ENCODE measurements at regions not wholly inside any gene's neighbourhood (a gene's known extent, or its start where the extent isn't known, plus 50 kb on each side); places are given as distances from the start of the nearest gene placed in this dataset.

- Histone ChIP-seq H3F3A (ENCODE audit: control insufficient read depth, insufficient read depth) (no peaks in the 10 kb centered on the region), H4K20me1 (ENCODE audit: control insufficient read depth, insufficient read depth, low read depth, low read length) (no peaks in the 10 kb centered on the region), H3K9me3 (ENCODE audit: control insufficient read depth, insufficient read depth, low read length) (no peaks in the 10 kb centered on the region), H3K36me3 (ENCODE audit: control insufficient read depth, low read length) (no peaks in the 10 kb centered on the region), H3K4me3 (ENCODE audit: low read length) (no peak overlapping the region), H3K9me2 (replicated peaks; ENCODE audit: control insufficient read depth, low read length) (no peaks in the 10 kb centered on the region), H3K4me1 (ENCODE audit: control insufficient read depth, low read length) (no peaks in the 10 kb centered on the region), H3K4me2 (ENCODE audit: low read length) (no peak overlapping the region), H3K27ac (ENCODE audit: low read depth, low read length) (no peak overlapping the region), H3K79me2 (ENCODE audit: control insufficient read depth, low read length) (no peaks in the 10 kb centered on the region), H3K27me3 (ENCODE audit: control insufficient read depth, low read length) (peaks cover 18% of the 10 kb centered on the region)
- no peak for TF ChIP-seq EZH2phosphoT487 (IDR thresholded peaks at IDR 0.05; ENCODE audit: borderline replicate concordance, low read length)
- no peak for TF ChIP-seq CTCF (IDR thresholded peaks at IDR 0.05; ENCODE audit: low read depth, low read length, poor library complexity, severe bottlenecking)
Observed at GRCh38 chr10:30734901-30735300, 105.3 kb upstream of the LYZL2 start.

- Histone ChIP-seq H3K4me3 (ENCODE audit: low read length) (no peak overlapping the region), H4K20me1 (ENCODE audit: control insufficient read depth, insufficient read depth, low read depth, low read length) (no peaks in the 10 kb centered on the region), H3K9me3 (ENCODE audit: control insufficient read depth, insufficient read depth, low read length) (no peaks in the 10 kb centered on the region), H3K79me2 (ENCODE audit: control insufficient read depth, low read length) (no peaks in the 10 kb centered on the region), H3K4me2 (ENCODE audit: low read length) (no peak overlapping the region), H3K36me3 (ENCODE audit: control insufficient read depth, low read length) (no peaks in the 10 kb centered on the region), H3K9me2 (replicated peaks; ENCODE audit: control insufficient read depth, low read length) (no peaks in the 10 kb centered on the region), H3K27ac (ENCODE audit: low read depth, low read length) (no peak overlapping the region), H3K4me1 (ENCODE audit: control insufficient read depth, low read length) (no peaks in the 10 kb centered on the region; the same call in 1 of the 2 replicates), H3F3A (ENCODE audit: control insufficient read depth, insufficient read depth) (no peaks in the 10 kb centered on the region), H3K27me3 (ENCODE audit: control insufficient read depth, low read length) (peaks cover 8% of the 10 kb centered on the region)
- TF ChIP-seq EZH2phosphoT487 (IDR thresholded peaks at IDR 0.05; ENCODE audit: borderline replicate concordance, low read length) (no peak), CTCF (IDR thresholded peaks at IDR 0.05; ENCODE audit: low read depth, low read length, poor library complexity, severe bottlenecking) (no peak)
Observed at GRCh38 chr10:30732671-30733070, 103.1 kb upstream of the LYZL2 start.

GRCh38 chr10:30731963-30732362 is 102.4 kb upstream of the LYZL2 start:
- Histone ChIP-seq H3F3A (ENCODE audit: control insufficient read depth, insufficient read depth) (no peaks in the 10 kb centered on the region), H3K4me1 (ENCODE audit: control insufficient read depth, low read length) (peaks cover 3% of the 10 kb centered on the region), H3K27ac (ENCODE audit: low read depth, low read length) (no peak overlapping the region), H3K79me2 (ENCODE audit: control insufficient read depth, low read length) (no peaks in the 10 kb centered on the region), H3K9me2 (replicated peaks; ENCODE audit: control insufficient read depth, low read length) (no peaks in the 10 kb centered on the region), H4K20me1 (ENCODE audit: control insufficient read depth, insufficient read depth, low read depth, low read length) (no peaks in the 10 kb centered on the region), H3K36me3 (ENCODE audit: control insufficient read depth, low read length) (no peaks in the 10 kb centered on the region), H3K4me3 (ENCODE audit: low read length) (no peak overlapping the region), H3K4me2 (ENCODE audit: low read length) (no peak overlapping the region), H3K9me3 (ENCODE audit: control insufficient read depth, insufficient read depth, low read length) (no peaks in the 10 kb centered on the region), H3K27me3 (ENCODE audit: control insufficient read depth, low read length) (peaks cover 3% of the 10 kb centered on the region; the same call in 1 of the 2 replicates)
- TF ChIP-seq CTCF (IDR thresholded peaks at IDR 0.05; ENCODE audit: low read depth, low read length, poor library complexity, severe bottlenecking) (no peak), EZH2phosphoT487 (IDR thresholded peaks at IDR 0.05; ENCODE audit: borderline replicate concordance, low read length) (no peak)

GRCh38 chr10:30730306-30730705 is 100.8 kb upstream of the LYZL2 start:
- Histone ChIP-seq H3K9me2 (replicated peaks; ENCODE audit: control insufficient read depth, low read length) (no peaks in the 10 kb centered on the region), H3K27me3 (ENCODE audit: control insufficient read depth, low read length) (no peaks in the 10 kb centered on the region), H3K4me3 (ENCODE audit: low read length) (no peak overlapping the region), H3K36me3 (ENCODE audit: control insufficient read depth, low read length) (no peaks in the 10 kb centered on the region), H3F3A (ENCODE audit: control insufficient read depth, insufficient read depth) (no peaks in the 10 kb centered on the region), H3K9me3 (ENCODE audit: control insufficient read depth, insufficient read depth, low read length) (no peaks in the 10 kb centered on the region), H3K4me1 (ENCODE audit: control insufficient read depth, low read length) (peaks cover 5% of the 10 kb centered on the region), H4K20me1 (ENCODE audit: control insufficient read depth, insufficient read depth, low read depth, low read length) (no peaks in the 10 kb centered on the region), H3K27ac (ENCODE audit: low read depth, low read length) (no peak overlapping the region), H3K79me2 (ENCODE audit: control insufficient read depth, low read length) (no peaks in the 10 kb centered on the region), H3K4me2 (ENCODE audit: low read length) (no peak overlapping the region)
- no peak for TF ChIP-seq EZH2phosphoT487 (IDR thresholded peaks at IDR 0.05; ENCODE audit: borderline replicate concordance, low read length)
- TF ChIP-seq CTCF (IDR thresholded peaks at IDR 0.05; ENCODE audit: low read depth, low read length, poor library complexity, severe bottlenecking): no peak
